Astrocyte of the spinal cord (primary cell): ENCODE measurements at regions not wholly inside any gene's neighbourhood (a gene's known extent, or its start where the extent isn't known, plus 50 kb on each side); places are given as distances from the start of the nearest gene placed in this dataset.
A peak's percentile ranks its signal among the peaks of the same experiment; 100 is the strongest.

ENCODE experiments used
- DNase-seq: peaks from one replicate; pipeline ENCODE4 v3.0.0; 2011; ENCODE audit warnings: low read depth, low spot score
- H3K4me3 ChIP-seq: 2 replicates; pipeline ENCODE4 v1.5.1; 2011; ENCODE audit warnings: low read depth, mild to moderate bottlenecking, low read length, moderate library complexity
- in situ Hi-C: cut with HindIII; loops from 2 replicates; pipeline ENCODE4 v1.10.0; 2017; ENCODE audit warnings: low sequenced_read_pairs
- TF ChIP-seq, protein P1 (sequence below): IDR thresholded peaks from 2 replicates; pipeline ENCODE4 v1.5.1; 2012; ENCODE audit warnings: low read depth, mild to moderate bottlenecking, low read length, inconsistent platforms

DNA sequence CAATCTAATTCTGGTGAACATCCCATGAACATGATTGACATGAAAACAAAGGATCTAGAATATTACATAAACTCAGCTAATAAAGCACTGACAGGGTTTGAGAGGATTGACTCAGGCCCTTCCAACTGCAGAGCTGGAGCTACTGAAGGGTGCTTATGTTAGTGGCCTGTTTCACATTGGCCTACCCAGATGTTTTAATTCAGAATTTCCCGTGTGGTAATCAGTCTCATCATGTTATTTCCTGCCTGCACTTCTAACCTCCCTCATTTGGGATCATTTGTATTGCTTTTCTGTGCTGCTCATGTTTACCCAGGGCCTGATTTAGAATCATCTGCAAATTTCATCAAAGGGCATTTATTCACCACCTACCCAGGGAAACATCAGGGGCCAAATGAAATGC is 270.3 kb downstream of the PLPP3 start:
- H3K4me3 ChIP-seq = no peak overlapping the region
- TF ChIP-seq, protein P1, sequence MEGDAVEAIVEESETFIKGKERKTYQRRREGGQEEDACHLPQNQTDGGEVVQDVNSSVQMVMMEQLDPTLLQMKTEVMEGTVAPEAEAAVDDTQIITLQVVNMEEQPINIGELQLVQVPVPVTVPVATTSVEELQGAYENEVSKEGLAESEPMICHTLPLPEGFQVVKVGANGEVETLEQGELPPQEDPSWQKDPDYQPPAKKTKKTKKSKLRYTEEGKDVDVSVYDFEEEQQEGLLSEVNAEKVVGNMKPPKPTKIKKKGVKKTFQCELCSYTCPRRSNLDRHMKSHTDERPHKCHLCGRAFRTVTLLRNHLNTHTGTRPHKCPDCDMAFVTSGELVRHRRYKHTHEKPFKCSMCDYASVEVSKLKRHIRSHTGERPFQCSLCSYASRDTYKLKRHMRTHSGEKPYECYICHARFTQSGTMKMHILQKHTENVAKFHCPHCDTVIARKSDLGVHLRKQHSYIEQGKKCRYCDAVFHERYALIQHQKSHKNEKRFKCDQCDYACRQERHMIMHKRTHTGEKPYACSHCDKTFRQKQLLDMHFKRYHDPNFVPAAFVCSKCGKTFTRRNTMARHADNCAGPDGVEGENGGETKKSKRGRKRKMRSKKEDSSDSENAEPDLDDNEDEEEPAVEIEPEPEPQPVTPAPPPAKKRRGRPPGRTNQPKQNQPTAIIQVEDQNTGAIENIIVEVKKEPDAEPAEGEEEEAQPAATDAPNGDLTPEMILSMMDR = no peak
- in situ Hi-C loops = no loop called here
- DNase-seq = no peak

DNA sequence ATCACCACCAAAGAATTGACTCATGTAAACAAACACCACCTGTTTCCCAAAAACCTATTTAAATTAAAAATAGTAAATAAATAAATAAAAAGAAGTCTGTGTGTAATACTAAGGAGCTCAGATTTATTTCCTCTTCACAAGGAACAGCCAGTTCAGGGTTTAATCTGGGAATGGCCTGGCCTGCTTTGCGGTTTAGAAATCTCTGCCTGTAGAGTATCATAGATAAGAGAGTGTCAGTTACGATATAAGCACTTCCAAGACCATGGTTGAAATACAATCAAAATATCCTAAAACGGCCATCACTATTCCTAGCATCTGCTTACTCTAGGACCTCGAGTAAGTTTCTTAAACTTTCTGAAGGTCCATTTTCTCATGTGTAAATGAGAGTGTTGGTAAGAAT is 274.4 kb downstream of the PLPP3 start:
- no peak for DNase-seq
- in situ Hi-C loops = no loop called here
- no peak overlapping the region for H3K4me3 ChIP-seq
- TF ChIP-seq, protein P1 = no peak

DNA sequence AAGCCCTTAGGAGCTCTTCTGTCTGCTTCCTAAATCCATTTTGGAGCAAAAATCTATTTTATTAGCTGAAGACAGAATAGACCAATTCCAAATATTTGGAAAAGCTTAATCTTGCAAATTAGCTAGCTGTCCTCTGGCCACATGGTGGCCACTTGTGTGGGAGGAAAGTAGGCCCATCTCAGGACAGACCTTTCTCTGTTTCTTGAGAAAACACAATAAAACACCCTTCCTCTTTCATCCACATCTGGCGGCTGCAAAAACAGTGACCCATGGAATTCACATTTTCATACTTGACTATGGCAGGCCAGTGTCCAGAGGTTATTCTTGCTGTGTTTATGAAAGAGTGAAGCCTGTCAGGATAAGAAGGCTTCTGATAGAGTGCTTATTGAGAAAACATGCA is 275.6 kb downstream of the PLPP3 start:
- in situ Hi-C loops = no loop called here
- DNase-seq = no peak
- TF ChIP-seq, protein P1 = no peak
- no peak overlapping the region for H3K4me3 ChIP-seq

DNA sequence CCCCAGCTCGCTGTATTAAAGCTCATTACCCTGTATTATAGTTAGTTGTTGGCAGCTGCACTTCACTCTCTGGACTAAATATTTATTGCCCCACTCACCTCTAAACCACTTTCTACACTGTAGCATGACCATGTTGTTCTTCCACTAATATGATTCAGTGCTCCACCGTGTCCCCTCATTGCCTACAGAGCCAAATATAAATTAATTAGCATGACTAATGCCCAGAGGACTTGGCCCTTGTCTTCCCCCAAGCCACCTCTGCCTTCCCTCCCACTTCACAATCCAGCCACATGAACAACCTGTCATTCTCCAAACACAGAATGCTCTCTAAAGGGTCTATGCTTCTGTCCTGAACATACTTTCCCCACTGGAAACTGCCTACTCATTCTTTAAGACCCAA is 276.5 kb downstream of the PLPP3 start:
- H3K4me3 ChIP-seq = no peak overlapping the region
- TF ChIP-seq, protein P1 = no peak
- in situ Hi-C loops = no loop called here
- no peak for DNase-seq

DNA sequence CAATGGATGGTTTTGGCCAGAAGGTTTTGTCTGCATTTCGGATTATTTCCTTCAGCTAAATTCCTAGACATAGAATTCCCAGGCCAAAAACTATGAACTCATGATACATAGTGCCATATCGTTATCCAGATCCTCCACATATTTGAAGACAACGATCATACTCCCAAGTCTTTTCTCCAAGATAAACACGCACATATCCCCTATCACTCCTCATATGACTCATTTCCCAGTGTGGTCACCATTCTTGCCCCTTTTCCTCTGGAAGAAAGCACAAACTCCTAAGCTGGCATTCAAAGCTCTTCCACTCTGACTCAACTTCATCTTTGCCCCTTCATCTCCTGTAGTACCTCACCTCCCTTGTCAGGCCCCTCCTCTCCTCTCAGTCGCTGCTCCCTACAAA is 277.6 kb downstream of the PLPP3 start:
- TF ChIP-seq, protein P1 = no peak
- in situ Hi-C loops = no loop called here
- DNase-seq = peak; percentile 74
- H3K4me3 ChIP-seq = no peak overlapping the region

DNA sequence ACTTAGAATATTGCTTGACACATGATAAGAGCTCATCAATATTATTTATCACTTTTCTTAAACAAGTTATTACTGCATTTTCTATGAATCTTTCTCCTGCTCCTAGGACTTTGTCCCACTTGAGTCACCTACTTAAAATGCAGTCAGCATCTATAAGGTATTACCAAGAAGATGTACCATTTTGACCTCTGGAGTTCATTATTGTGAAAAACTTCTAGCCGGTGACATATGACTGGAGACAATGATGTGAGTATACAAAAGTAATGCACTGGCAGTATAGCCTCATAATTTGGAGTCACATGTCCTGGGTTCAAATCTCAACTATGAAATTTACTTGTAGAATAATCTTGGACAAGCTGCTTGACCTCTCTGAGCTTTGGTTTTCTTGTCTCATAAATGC is 278.5 kb downstream of the PLPP3 start:
- in situ Hi-C loops = no loop called here
- no peak for DNase-seq
- TF ChIP-seq, protein P1 = no peak

DNA sequence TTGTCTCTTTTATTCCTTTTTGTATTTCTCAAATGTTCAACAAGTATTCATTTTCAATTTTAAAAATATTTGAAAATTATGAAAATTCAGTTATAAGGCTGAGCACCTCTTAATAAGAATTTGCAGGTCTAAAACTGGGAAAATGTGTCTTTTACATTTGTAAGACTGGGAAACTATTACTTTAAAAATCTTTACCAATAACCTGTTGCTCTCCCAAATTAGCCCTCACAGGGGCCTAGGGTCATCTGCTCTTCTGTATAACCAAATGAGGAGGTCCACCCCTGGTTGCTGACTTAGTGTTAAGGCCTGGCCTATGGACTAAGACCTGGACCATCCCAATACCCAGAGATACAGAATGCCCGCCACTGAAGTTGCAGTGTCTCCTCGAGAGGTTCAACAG is 280.5 kb downstream of the PLPP3 start:
- in situ Hi-C loops = no loop called here
- TF ChIP-seq, protein P1 = no peak
- H3K4me3 ChIP-seq = no peak overlapping the region
- DNase-seq = no peak

More for the DNA sequence above, 278.5 kb downstream of the PLPP3 start:
- no peak overlapping the region for H3K4me3 ChIP-seq
